B cell (primary cell): ENCODE measurements at regions not wholly inside any gene's neighbourhood (a gene's known extent, or its start where the extent isn't known, plus 50 kb on each side); places are given as distances from the start of the nearest gene placed in this dataset.

Source experiments
- ATAC-seq: fragments of 200-7000 bp; cut with Tn5 transposase; one replicate; pipeline ENCODE4 v1.10.0; 2021; ENCODE audit warnings: low read depth, mild to moderate bottlenecking, moderate number of reproducible peaks, moderate library complexity
- CTCF ChIA-PET: fragments of 350-600 bp; sonication (Branson Sonifier 250); formaldehyde crosslinking; loops from one replicate; lab custom pipeline; 2021; ENCODE audit warnings: antibody characterized with exemption, inconsistent platforms; lab: Charles Lee
- POLR2A ChIA-PET: fragments of 350-600 bp; sonication (Branson Sonifier 250); formaldehyde crosslinking; loops from one replicate; lab custom pipeline; 2021; ENCODE audit warnings: antibody characterized with exemption; lab: Charles Lee
- DNase-seq: peaks from one replicate; pipeline ENCODE4 v3.0.0; 2013
- H2AFZ ChIP-seq: 2 replicates; pipeline ENCODE4 v1.6.1; 2012; ENCODE audit warnings: mild to moderate bottlenecking, low read depth, low read length; ENCODE audit not compliant: insufficient read depth, poor library complexity, severe bottlenecking
- H3K27ac ChIP-seq, 2 donors: 1 replicate in 1 of 2; 2 replicates in 1 of 2; pipeline ENCODE4 v1.5.1; 2012 to 2013; ENCODE audit warnings: low read length in 2 of 2, mild to moderate bottlenecking in 2 of 2, moderate library complexity in 1 of 2
- H3K27me3 ChIP-seq, 4 experiments: fragments of 200-600 bp in 1 of 4; sonication (generic) in 1 of 4; replicated peaks in 1 of 4; 1 replicate in 2 of 4; 2 replicates in 2 of 4; pipeline versions ENCODE4 v1.6.1 to v1.7.0; 2013 to 2016; ENCODE audit warnings: low read length in 3 of 4, mild to moderate bottlenecking in 2 of 4, mixed read lengths in 1 of 4, moderate library complexity in 1 of 4; ENCODE audit not compliant: insufficient read depth in 4 of 4, control insufficient read depth in 3 of 4; ENCODE audit errors: control extremely low read depth in 1 of 4
- H3K36me3 ChIP-seq, 2 experiments: replicated peaks in 1 of 2; 1 replicate in 1 of 2; 2 replicates in 1 of 2; pipeline versions ENCODE4 v1.6.1 to v1.7.1; 2013; ENCODE audit warnings: low read length in 1 of 2; ENCODE audit not compliant: insufficient read depth in 2 of 2, control insufficient read depth in 1 of 2; ENCODE audit errors: control extremely low read depth in 1 of 2, extremely low read depth in 1 of 2
- H3K4me1 ChIP-seq, 2 donors: fragments of 200-600 bp in 1 of 2; sonication (generic) in 1 of 2; 1 replicate in 1 of 2; 2 replicates in 1 of 2; pipeline versions ENCODE4 v1.5.1 to v1.6.1; 2013 to 2017; ENCODE audit warnings: low read length in 2 of 2; ENCODE audit not compliant: control insufficient read depth in 2 of 2, insufficient read depth in 2 of 2
- H3K4me2 ChIP-seq: replicated peaks from 2 replicates; pipeline ENCODE3; 2012; ENCODE audit warnings: mild to moderate bottlenecking, low read depth, low read length; ENCODE audit not compliant: poor library complexity, severe bottlenecking
- H3K4me3 ChIP-seq, 5 experiments: fragments of 200-600 bp in 1 of 5; sonication (generic) in 1 of 5; 1 replicate in 3 of 5; 2 replicates in 2 of 5; pipeline versions ENCODE4 v1.5.1 to v1.7.0; 2011 to 2016; ENCODE audit warnings: low read length in 4 of 5, mild to moderate bottlenecking in 4 of 5, low read depth in 2 of 5, control low read depth in 1 of 5, moderate library complexity in 1 of 5; ENCODE audit not compliant: insufficient read depth in 1 of 5; ENCODE audit errors: control extremely low read depth in 1 of 5, extremely low read depth in 1 of 5
- H3K79me2 ChIP-seq: fragments of 200-600 bp; sonication (generic); one replicate; pipeline ENCODE4 v1.6.0; 2016; ENCODE audit warnings: low read length; ENCODE audit not compliant: control insufficient read depth, insufficient read depth
- H3K9ac ChIP-seq: fragments of 200-600 bp; sonication (generic); 2 replicates; pipeline ENCODE4 v1.6.1; 2017; ENCODE audit warnings: mild to moderate bottlenecking, low read length, moderate library complexity
- H3K9me3 ChIP-seq, 3 donors: one replicate each; pipeline versions ENCODE4 v1.6.1 to v1.7.1; 2013; ENCODE audit warnings: low read length in 2 of 3; ENCODE audit not compliant: control insufficient read depth in 2 of 3, insufficient read depth in 1 of 3; ENCODE audit errors: control extremely low read depth in 1 of 3
- H4K20me1 ChIP-seq: 2 replicates; pipeline ENCODE4 v1.6.0; 2012; ENCODE audit warnings: mild to moderate bottlenecking, low read length; ENCODE audit not compliant: insufficient read depth, control insufficient read depth, poor library complexity, severe bottlenecking
- H3K27ac Mint-ChIP-seq: one replicate; pipeline ENCODE4 v1.8.0; 2021; ENCODE audit warnings: mixed read lengths
- H3K27me3 Mint-ChIP-seq: one replicate; pipeline ENCODE4 v1.8.0; 2021; ENCODE audit warnings: mixed read lengths
- H3K4me1 Mint-ChIP-seq: one replicate; pipeline ENCODE4 v1.8.0; 2021; ENCODE audit warnings: mixed read lengths
- H3K4me3 Mint-ChIP-seq: one replicate; pipeline ENCODE4 v1.8.0; 2021; ENCODE audit warnings: mixed read lengths
- H3K9me3 Mint-ChIP-seq: one replicate; pipeline ENCODE4 v1.8.0; 2022; ENCODE audit warnings: mixed read lengths; ENCODE audit not compliant: insufficient read depth
- CTCF ChIP-seq: fragments of 200-600 bp; IDR thresholded peaks from one replicate; pipeline ENCODE4 v1.8.0; 2022; ENCODE audit warnings: antibody characterized with exemption, mild to moderate bottlenecking
- EZH2 ChIP-seq: IDR thresholded peaks from 2 replicates; pipeline ENCODE4 v1.6.1; 2012; ENCODE audit warnings: borderline replicate concordance, low read depth, mild to moderate bottlenecking, moderate library complexity, low read length; ENCODE audit not compliant: insufficient read depth, poor library complexity, severe bottlenecking
- WGBS: methylation state at CpG from one replicate; pipeline ENCODE4 v1.1.5; 2013; ENCODE audit warnings: missing lambda C conversion rate; ENCODE audit not compliant: insufficient coverage; 5-methylcytosine and 5-hydroxymethylcytosine counted together
- intact Hi-C: fragments of 100-400 bp; cut with micrococcal nuclease; formaldehyde crosslinking; loops from one replicate; pipeline ENCODE4 v1.10.0; 2022

- Histone ChIP-seq H3K27ac (no peak overlapping the region), H4K20me1 (no peaks in the 10 kb centered on the region), H3K27me3 (peaks cover 0 to 17% (median 2%) of the 10 kb centered on the region in 4 experiments), H2AFZ (no peak overlapping the region), H3K9ac (no peak overlapping the region), H3K4me1 (no peaks in the 10 kb centered on the region), H3K36me3 (no peaks in the 10 kb centered on the region), H3K79me2 (no peaks in the 10 kb centered on the region), H3K9me3 (peaks cover 0 to 12% (median 0%) of the 10 kb centered on the region in 3 donors), H3K4me3 (no peak overlapping the region), H3K4me2 (no peak overlapping the region)
- DNase-seq (no peak), ATAC-seq (no peak)
- H3K9me3 Mint-ChIP-seq: peaks cover 3% of the 10 kb centered on the region
- WGBS: 79% methylated on average over 9 of the region's 10 CpGs
- no peaks in the 10 kb centered on the region for H3K4me1 Mint-ChIP-seq
- POLR2A ChIA-PET: no interaction called here
- CTCF ChIA-PET: interaction anchor here (1.0 kb wide), 1 partner anchor 204 kb away, joined by 3 read pairs; no protein-coding TSS in a partner anchor
- peaks cover 21% of the 10 kb centered on the region for H3K27me3 Mint-ChIP-seq
- TF ChIP-seq CTCF (no peak), EZH2 (no peak)
- intact Hi-C loops: no loop called here
- H3K27ac Mint-ChIP-seq: no peak overlapping the region
- no peak overlapping the region for H3K4me3 Mint-ChIP-seq
Observed at GRCh38 chr2:201973305-201973928, 60.2 kb upstream of the FZD7 start.

GRCh38 chr2:201974171-201975100 is 59.2 kb upstream of the FZD7 start:
- TF ChIP-seq CTCF (no peak), EZH2 (no peak)
- Mint-ChIP-seq H3K9me3 (peaks cover 3% of the 10 kb centered on the region), H3K27ac (no peak overlapping the region), H3K4me1 (no peaks in the 10 kb centered on the region), H3K4me3 (no peak overlapping the region), H3K27me3 (peaks cover 27% of the 10 kb centered on the region)
- no peaks in the 10 kb centered on the region for H3K36me3 ChIP-seq
- no peak overlapping the region for H3K4me3 ChIP-seq
- ChIA-PET POLR2A (no interaction called here), CTCF (no interaction called here)
- H3K9ac ChIP-seq: no peak overlapping the region
- H3K4me2 ChIP-seq: no peak overlapping the region
- WGBS: 90% methylated on average over 3 of the region's 12 CpGs
- no peak overlapping the region for H3K27ac ChIP-seq
- no peaks in the 10 kb centered on the region for H4K20me1 ChIP-seq
- H3K79me2 ChIP-seq: no peaks in the 10 kb centered on the region
- peaks cover 0 to 12% (median 0%) of the 10 kb centered on the region in 3 donors for H3K9me3 ChIP-seq
- peaks cover 0 to 17% (median 2%) of the 10 kb centered on the region in 4 experiments for H3K27me3 ChIP-seq
- DNase-seq (no peak), ATAC-seq (no peak)
- no peak overlapping the region for H2AFZ ChIP-seq
- H3K4me1 ChIP-seq: no peaks in the 10 kb centered on the region
- intact Hi-C loops: no loop called here
